K562 (cell line): ENCODE measurements at regions not wholly inside any gene's neighbourhood (a gene's known extent, or its start where the extent isn't known, plus 50 kb on each side); places are given as distances from the start of the nearest gene placed in this dataset.

ENCODE experiments used
- ATAC-seq: fragments of 200-7000 bp; cut with Tn5 transposase; 3 replicates; pipeline ENCODE4 v1.9.1; 2020; ENCODE audit warnings: moderate library complexity
- BruUV-seq: library from RNA; stranded (reverse); fragments of 400-500 nt; replicated peaks from 2 replicates; lab custom pipeline; 2021; lab: Mats Ljungman, UMichigan
- CTCF ChIA-PET: fragments of 300-600 bp; formaldehyde crosslinking; extraction: SDS; loops from one replicate; lab custom pipeline; 2021; ENCODE audit warnings: low intra/inter-chr PET ratio; lab: Yijun Ruan, JAX
- POLR2A ChIA-PET: fragments of 300-600, 350-650 bp; sonication (Branson Sonifier 250); formaldehyde crosslinking; extraction: SDS; loops from one replicate; lab custom pipeline; 2021; ENCODE audit warnings: antibody characterized with exemption, inconsistent platforms; lab: Yijun Ruan, JAX
- DNase-seq, 4 experiments: peaks; one replicate each; pipeline versions ENCODE4 v3.0.0 to v3.0.0-alpha.2; 2011 to 2018; ENCODE audit warnings: low spot score in 3 of 4, mixed read lengths in 3 of 4; ENCODE audit errors: extremely low read depth in 1 of 4
- FAIRE-seq: peaks from 2 replicates; lab custom pipeline; 2011; peaks lifted over from hg19 to GRCh38; lab: Jason Lieb, UNC
- H2AFZ ChIP-seq: 2 replicates; pipeline ENCODE4 v1.6.0; 2011; ENCODE audit warnings: low read depth, low read length, control low read depth, inconsistent platforms
- H3K27ac ChIP-seq: fragments of 200-600 bp; 3 replicates; pipeline ENCODE4 v1.8.0; 2011; ENCODE audit warnings: low read depth, mild to moderate bottlenecking, control low read depth, inconsistent platforms, low read length, moderate library complexity, mixed read lengths; ENCODE audit errors: extremely low read depth
- H3K27me3 ChIP-seq, 2 experiments: fragments of 300-600 bp in 1 of 2; 2 replicates in 1 of 2; 3 replicates in 1 of 2; pipeline versions ENCODE4 v1.6.0 to v1.8.0; 2011; ENCODE audit warnings: inconsistent platforms in 2 of 2, low read length in 2 of 2, mild to moderate bottlenecking in 1 of 2, mixed read lengths in 1 of 2, moderate library complexity in 1 of 2; ENCODE audit not compliant: control insufficient read depth in 2 of 2, insufficient read depth in 2 of 2
- H3K36me3 ChIP-seq: fragments of 300-600 bp; 3 replicates; pipeline ENCODE4 v1.8.0; 2011; ENCODE audit warnings: mild to moderate bottlenecking, low read length, inconsistent platforms; ENCODE audit not compliant: control insufficient read depth, insufficient read depth
- H3K4me1 ChIP-seq, 2 experiments: fragments of 200-600 bp in 1 of 2; replicated peaks in 1 of 2; 2 replicates in 1 of 2; 3 replicates in 1 of 2; pipeline versions ENCODE4 v1.5.1 to v1.8.0; 2011; ENCODE audit warnings: inconsistent platforms in 2 of 2, low read length in 2 of 2, mild to moderate bottlenecking in 1 of 2, mixed read lengths in 1 of 2, moderate library complexity in 1 of 2; ENCODE audit not compliant: control insufficient read depth in 2 of 2, insufficient read depth in 2 of 2
- H3K4me2 ChIP-seq: 2 replicates; pipeline ENCODE4 v1.6.1; 2011; ENCODE audit warnings: low read length, control low read depth, inconsistent platforms, mixed read lengths; ENCODE audit not compliant: insufficient read depth
- H3K4me3 ChIP-seq: fragments of 200-600 bp; sonication (generic), shearing (Covaris generic); 2 replicates; pipeline ENCODE4 v1.5.1; 2016; ENCODE audit warnings: control low read depth, inconsistent platforms
- H3K79me2 ChIP-seq: fragments of 200-600 bp; 3 replicates; pipeline ENCODE4 v1.8.0; 2011; ENCODE audit warnings: low read length, inconsistent platforms; ENCODE audit not compliant: control insufficient read depth, insufficient read depth
- H3K9ac ChIP-seq, 2 experiments: 2 replicates each; pipeline versions ENCODE4 v1.6.0 to v1.6.1; 2011; ENCODE audit warnings: low read depth in 2 of 2, low read length in 2 of 2, control low read depth in 1 of 2, inconsistent platforms in 1 of 2, mild to moderate bottlenecking in 1 of 2, mixed read lengths in 1 of 2; ENCODE audit not compliant: insufficient read depth in 1 of 2
- H3K9me1 ChIP-seq: one replicate; pipeline ENCODE4 v1.6.0; 2011; ENCODE audit warnings: inconsistent platforms, mild to moderate bottlenecking, low read length, moderate library complexity; ENCODE audit not compliant: control insufficient read depth, insufficient read depth
- H3K9me3 ChIP-seq: replicated peaks from 2 replicates; pipeline ENCODE4 v1.5.1; 2011; ENCODE audit warnings: low read depth, low read length, inconsistent platforms; ENCODE audit not compliant: control insufficient read depth, insufficient read depth
- H4K20me1 ChIP-seq: replicated peaks from 2 replicates; pipeline ENCODE4 v1.6.1; 2011; ENCODE audit warnings: low read length, inconsistent platforms, mixed read lengths; ENCODE audit not compliant: control insufficient read depth, insufficient read depth
- ATF7 ChIP-seq: fragments of 450-650 bp; IDR thresholded peaks from 2 replicates; pipeline ENCODE4 v1.7.1; 2014; ENCODE audit warnings: mild to moderate bottlenecking, moderate library complexity
- CEBPG ChIP-seq, 3 experiments: fragments of 200-800 bp in 1 of 3; sonication (Bioruptor generic) in 1 of 3; sonication (generic) in 1 of 3; formaldehyde crosslinking in 1 of 3; IDR thresholded peaks in 2 of 3; conservative IDR thresholded peaks in 1 of 3; 2 replicates each; pipeline versions ENCODE4 v1.6.1 to v1.8.0; 2016 to 2022; ENCODE audit warnings: missing compliant biosample characterization in 2 of 3, missing genetic modification characterization in 2 of 3, mild to moderate bottlenecking in 1 of 3, missing genetic modification reagents in 1 of 3
- FIP1L1 ChIP-seq: fragments of 200-400 bp; formaldehyde crosslinking; IDR thresholded peaks from 2 replicates; pipeline ENCODE4 v1.6.1; 2018; ENCODE audit warnings: mild to moderate bottlenecking, low read depth, low read length; ENCODE audit not compliant: poor library complexity, severe bottlenecking
- HMBOX1 ChIP-seq: sonication (generic); IDR thresholded peaks from 2 replicates; pipeline ENCODE4 v1.6.1; 2016
- HNRNPUL1 ChIP-seq: fragments of 200-400 bp; formaldehyde crosslinking; IDR thresholded peaks from 2 replicates; pipeline ENCODE4 v1.6.1; 2017; ENCODE audit warnings: low read length
- IRF2 ChIP-seq: sonication (generic); formaldehyde crosslinking; IDR thresholded peaks from 2 replicates; pipeline ENCODE4 v1.8.1; 2022; ENCODE audit warnings: mild to moderate bottlenecking, missing genetic modification reagents
- MAFG ChIP-seq: fragments of 450-650 bp; conservative IDR thresholded peaks from 2 replicates; pipeline ENCODE4 v1.6.1; 2016; ENCODE audit warnings: missing genetic modification characterization, missing compliant biosample characterization
- RBFOX2 ChIP-seq: fragments of 200-400 bp; formaldehyde crosslinking; IDR thresholded peaks from 2 replicates; pipeline ENCODE4 v1.6.1; 2017; ENCODE audit warnings: low read depth, mild to moderate bottlenecking, low read length, moderate library complexity
- RBM17 ChIP-seq: fragments of 200-400 bp; formaldehyde crosslinking; IDR thresholded peaks from 2 replicates; pipeline ENCODE4 v1.6.1; 2017; ENCODE audit warnings: low read depth, mild to moderate bottlenecking, low read length, borderline replicate concordance
- SP1 ChIP-seq: sonication (generic); formaldehyde crosslinking; IDR thresholded peaks from 2 replicates; pipeline ENCODE4 v1.8.1; 2022; ENCODE audit warnings: mild to moderate bottlenecking, missing genetic modification reagents
- TRIM24 ChIP-seq, 2 experiments: fragments of 450-650 bp; IDR thresholded peaks; 2 replicates each; pipeline ENCODE4 v1.6.1; 2016
- ZBTB8A ChIP-seq: fragments of 450-650 bp; IDR thresholded peaks from 2 replicates; pipeline ENCODE4 v1.6.1; 2018; ENCODE audit warnings: mild to moderate bottlenecking, moderate library complexity; ENCODE audit not compliant: partially characterized antibody
- ZNF717 ChIP-seq: fragments of 250-450 bp; sonication (Bioruptor Pico); IDR thresholded peaks from 2 replicates; pipeline ENCODE4 v1.5.0; 2021
- WGBS: fragments of 100-300 bp; shearing (Covaris generic); methylation state at CpG from one replicate; pipeline ENCODE4 v1.1.6; 2016; ENCODE audit warnings: low coverage, mixed read lengths; ENCODE audit not compliant: insufficient coverage; ENCODE audit errors: missing lambda C conversion rate; 5-methylcytosine and 5-hydroxymethylcytosine counted together
- in situ Hi-C: fragments of 300-500 bp; cut with MboI; formaldehyde crosslinking; loops from 4 replicates; pipeline ENCODE4 v1.15.0; 2018; ENCODE audit warnings: inconsistent platforms, mixed read lengths
- intact Hi-C: fragments of 100-400 bp; cut with micrococcal nuclease; formaldehyde crosslinking; loops from 2 replicates; pipeline ENCODE4 v1.14.2; 2022
- TF ChIP-seq, protein P1 (sequence below), 2 experiments: fragments of 250-450 bp in 1 of 2; fragments of 450-650 bp in 1 of 2; sonication (Bioruptor Pico) in 1 of 2; IDR thresholded peaks; 2 replicates each; pipeline versions ENCODE4 v1.6.1 to v1.8.0; 2016 to 2021; ENCODE audit warnings: mild to moderate bottlenecking in 2 of 2, moderate library complexity in 2 of 2, missing compliant biosample characterization in 1 of 2, missing genetic modification characterization in 1 of 2
- TF ChIP-seq, protein P2 (sequence below): fragments of 250-450 bp; sonication (Bioruptor Pico); IDR thresholded peaks from 2 replicates; pipeline ENCODE4 v1.5.0; 2020; ENCODE audit warnings: mild to moderate bottlenecking, borderline replicate concordance
- TF ChIP-seq, protein P3 (sequence below): fragments of 450-650 bp; IDR thresholded peaks from 2 replicates; pipeline ENCODE4 v1.6.1; 2016; ENCODE audit warnings: antibody characterized with exemption

DNA sequence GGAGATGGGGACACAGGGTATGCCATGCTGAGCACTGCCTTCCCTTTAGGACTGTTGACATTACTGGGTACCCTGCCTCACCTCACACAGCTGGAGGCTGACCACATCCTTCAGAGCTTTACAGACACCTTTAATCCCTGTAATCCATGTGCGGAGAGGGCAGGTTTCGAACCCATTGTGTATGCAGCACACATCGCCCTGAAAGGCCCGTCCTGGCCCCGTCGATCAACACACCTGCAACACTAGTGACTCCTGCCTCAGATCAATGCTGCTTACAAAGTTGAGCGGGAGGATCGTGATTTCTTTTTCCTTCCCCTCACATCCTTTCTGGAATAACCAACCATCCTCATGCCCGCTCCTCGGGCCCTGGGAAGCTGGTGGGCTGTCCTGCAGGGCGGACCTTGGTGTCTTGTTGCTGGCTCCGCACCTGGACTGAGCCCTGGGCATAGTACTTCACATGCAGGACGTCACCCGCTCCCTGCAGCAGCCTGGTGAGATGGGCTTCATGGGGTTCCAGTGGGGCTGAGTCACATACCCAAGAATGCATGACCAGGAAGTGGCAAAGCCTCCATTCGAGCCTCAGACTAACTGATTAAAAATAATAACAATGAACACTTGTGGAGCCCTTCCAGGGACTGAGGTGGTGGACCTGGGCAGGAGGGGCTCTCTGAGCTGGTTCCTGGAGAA, 403.6 kb downstream of the PTPRU start:
- H3K79me2 ChIP-seq = no peaks in the 10 kb centered on the region
- no TSS peak for BruUV-seq
- intact Hi-C loops (no loop called here), in situ Hi-C loops (no loop called here)
- no peak overlapping the region for H2AFZ ChIP-seq
- no peak overlapping the region for H3K4me3 ChIP-seq
- H4K20me1 ChIP-seq = no peaks in the 10 kb centered on the region; the same call in 1 of the 2 replicates
- DNase-seq (no peak), FAIRE-seq (no peak), ATAC-seq (no peak)
- H3K9me3 ChIP-seq = no peaks in the 10 kb centered on the region
- no peak overlapping the region for H3K27ac ChIP-seq
- H3K4me2 ChIP-seq = no peak overlapping the region
- no peaks in the 10 kb centered on the region for H3K9me1 ChIP-seq
- no peaks in the 10 kb centered on the region for H3K36me3 ChIP-seq
- peaks cover 0 to 14% of the 10 kb centered on the region in 2 experiments; a peak in 2 of 5 replicates for H3K27me3 ChIP-seq
- ChIA-PET POLR2A (interaction anchor here (0.5 kb wide), 2 partner anchors 353 to 362 kb away, joined by 3 read pairs; no protein-coding TSS in a partner anchor), CTCF (no interaction called here)
- no peaks in the 10 kb centered on the region for H3K4me1 ChIP-seq
- under 1% methylated on average over 15 of the region's 15 CpGs for WGBS
- no peak overlapping the region for H3K9ac ChIP-seq
- TF ChIP-seq, protein P1, sequence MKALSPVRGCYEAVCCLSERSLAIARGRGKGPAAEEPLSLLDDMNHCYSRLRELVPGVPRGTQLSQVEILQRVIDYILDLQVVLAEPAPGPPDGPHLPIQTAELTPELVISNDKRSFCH (CRISPR knock-in tag; IDR thresholded peaks at IDR 0.05) = no peak
- TF ChIP-seq, protein P1 (tag; IDR thresholded peaks at IDR 0.05) = no peak
- TF ChIP-seq, protein P2, sequence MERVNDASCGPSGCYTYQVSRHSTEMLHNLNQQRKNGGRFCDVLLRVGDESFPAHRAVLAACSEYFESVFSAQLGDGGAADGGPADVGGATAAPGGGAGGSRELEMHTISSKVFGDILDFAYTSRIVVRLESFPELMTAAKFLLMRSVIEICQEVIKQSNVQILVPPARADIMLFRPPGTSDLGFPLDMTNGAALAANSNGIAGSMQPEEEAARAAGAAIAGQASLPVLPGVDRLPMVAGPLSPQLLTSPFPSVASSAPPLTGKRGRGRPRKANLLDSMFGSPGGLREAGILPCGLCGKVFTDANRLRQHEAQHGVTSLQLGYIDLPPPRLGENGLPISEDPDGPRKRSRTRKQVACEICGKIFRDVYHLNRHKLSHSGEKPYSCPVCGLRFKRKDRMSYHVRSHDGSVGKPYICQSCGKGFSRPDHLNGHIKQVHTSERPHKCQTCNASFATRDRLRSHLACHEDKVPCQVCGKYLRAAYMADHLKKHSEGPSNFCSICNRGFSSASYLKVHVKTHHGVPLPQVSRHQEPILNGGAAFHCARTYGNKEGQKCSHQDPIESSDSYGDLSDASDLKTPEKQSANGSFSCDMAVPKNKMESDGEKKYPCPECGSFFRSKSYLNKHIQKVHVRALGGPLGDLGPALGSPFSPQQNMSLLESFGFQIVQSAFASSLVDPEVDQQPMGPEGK (CRISPR knock-in tag) = no peak
- TF ChIP-seq FIP1L1 (no peak), RBFOX2 (no peak), MAFG (tag) (no peak), SP1 (CRISPR knock-in tag) (no peak), TRIM24 (IDR thresholded peaks at IDR 0.05) (no peak), RBM17 (no peak), CEBPG (CRISPR knock-in tag; IDR thresholded peaks at IDR 0.05) (no peak), CEBPG (tag; conservative IDR thresholded peaks at IDR 0.05 in 1 of 2, IDR thresholded peaks at IDR 0.05 in 1 of 2) (no peak), ZBTB8A (no peak), ATF7 (no peak), IRF2 (CRISPR knock-in tag) (no peak), ZNF717 (CRISPR knock-in tag) (no peak), HMBOX1 (no peak), HNRNPUL1 (no peak)
- TF ChIP-seq, protein P3, sequence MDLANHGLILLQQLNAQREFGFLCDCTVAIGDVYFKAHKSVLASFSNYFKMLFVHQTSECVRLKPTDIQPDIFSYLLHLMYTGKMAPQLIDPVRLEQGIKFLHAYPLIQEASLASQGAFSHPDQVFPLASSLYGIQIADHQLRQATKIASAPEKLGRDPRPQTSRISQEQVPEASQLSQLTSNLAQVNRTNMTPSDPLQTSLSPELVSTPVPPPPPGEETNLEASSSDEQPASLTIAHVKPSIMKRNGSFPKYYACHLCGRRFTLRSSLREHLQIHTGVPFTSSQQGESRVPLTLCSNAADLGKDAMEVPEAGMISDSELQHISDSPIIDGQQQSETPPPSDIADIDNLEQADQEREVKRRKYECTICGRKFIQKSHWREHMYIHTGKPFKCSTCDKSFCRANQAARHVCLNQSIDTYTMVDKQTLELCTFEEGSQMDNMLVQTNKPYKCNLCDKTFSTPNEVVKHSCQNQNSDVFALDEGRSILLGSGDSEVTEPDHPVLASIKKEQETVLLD = no peak
